ENCODE measurements at regions not wholly inside any gene's neighbourhood (a gene's known extent, or its start where the extent isn't known, plus 50 kb on each side); places are given as distances from the start of the nearest gene placed in this dataset.

DNA sequence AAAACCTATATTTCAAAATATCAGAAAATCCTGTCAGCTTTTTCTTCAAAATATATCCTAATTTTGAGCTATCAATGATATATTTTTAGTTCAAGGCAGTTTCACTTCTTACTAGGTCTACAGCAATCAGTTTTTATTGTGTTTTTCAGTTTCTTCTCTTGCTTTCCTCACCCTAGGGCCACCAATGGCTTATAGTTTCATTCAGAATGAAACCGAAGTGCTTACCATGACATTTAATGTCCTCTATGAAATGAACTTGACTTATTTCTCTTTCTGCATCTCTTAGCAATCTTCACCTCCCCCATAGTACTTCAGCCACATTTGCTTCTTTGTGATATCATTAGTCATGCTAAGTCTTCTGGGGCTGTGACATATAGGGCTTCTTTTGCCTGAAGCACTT is 100.3 kb downstream of the ARL5B start:
- H3K36me3 ChIP-seq (ENCODE audit: control insufficient read depth, insufficient read depth, low read length), result no peaks in the 10 kb centered on the region
- DNase-seq (ENCODE audit: low read depth), result no peak
- no peaks in the 10 kb centered on the region for H3K27me3 ChIP-seq (ENCODE audit: control insufficient read depth, insufficient read depth, low read length)
- H3K4me3 ChIP-seq (ENCODE audit: low read depth, low read length), result no peak overlapping the region
- TF ChIP-seq, protein P1, sequence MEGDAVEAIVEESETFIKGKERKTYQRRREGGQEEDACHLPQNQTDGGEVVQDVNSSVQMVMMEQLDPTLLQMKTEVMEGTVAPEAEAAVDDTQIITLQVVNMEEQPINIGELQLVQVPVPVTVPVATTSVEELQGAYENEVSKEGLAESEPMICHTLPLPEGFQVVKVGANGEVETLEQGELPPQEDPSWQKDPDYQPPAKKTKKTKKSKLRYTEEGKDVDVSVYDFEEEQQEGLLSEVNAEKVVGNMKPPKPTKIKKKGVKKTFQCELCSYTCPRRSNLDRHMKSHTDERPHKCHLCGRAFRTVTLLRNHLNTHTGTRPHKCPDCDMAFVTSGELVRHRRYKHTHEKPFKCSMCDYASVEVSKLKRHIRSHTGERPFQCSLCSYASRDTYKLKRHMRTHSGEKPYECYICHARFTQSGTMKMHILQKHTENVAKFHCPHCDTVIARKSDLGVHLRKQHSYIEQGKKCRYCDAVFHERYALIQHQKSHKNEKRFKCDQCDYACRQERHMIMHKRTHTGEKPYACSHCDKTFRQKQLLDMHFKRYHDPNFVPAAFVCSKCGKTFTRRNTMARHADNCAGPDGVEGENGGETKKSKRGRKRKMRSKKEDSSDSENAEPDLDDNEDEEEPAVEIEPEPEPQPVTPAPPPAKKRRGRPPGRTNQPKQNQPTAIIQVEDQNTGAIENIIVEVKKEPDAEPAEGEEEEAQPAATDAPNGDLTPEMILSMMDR (IDR thresholded peaks at IDR 0.05; ENCODE audit: insufficient read depth, low read length, poor library complexity, severe bottlenecking), result no peak

DNA sequence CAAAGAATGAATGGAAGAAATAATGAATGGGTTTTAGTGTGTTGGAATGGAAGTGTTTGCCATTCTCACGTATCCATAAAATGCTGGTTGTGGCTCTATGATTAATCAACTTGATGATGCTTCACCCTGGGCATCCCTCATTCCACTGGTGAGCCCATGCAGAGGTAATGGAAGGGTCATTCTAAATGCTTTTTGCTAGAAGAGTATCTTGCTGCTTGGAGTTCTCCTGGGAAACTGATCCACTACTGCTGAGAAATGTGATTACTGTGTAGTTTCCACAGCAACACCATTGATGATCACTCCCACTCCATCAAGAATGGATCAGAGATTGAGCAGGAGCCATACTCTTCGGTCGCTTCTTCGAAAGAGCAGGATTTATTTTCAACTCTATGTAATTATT is 101.6 kb downstream of the ARL5B start:
- no peaks in the 10 kb centered on the region for H3K36me3 ChIP-seq (ENCODE audit: control insufficient read depth, insufficient read depth, low read length)
- DNase-seq (ENCODE audit: low read depth), result no peak
- TF ChIP-seq, protein P1 (IDR thresholded peaks at IDR 0.05; ENCODE audit: insufficient read depth, low read length, poor library complexity, severe bottlenecking), result no peak
- H3K4me3 ChIP-seq (ENCODE audit: low read depth, low read length), result no peak overlapping the region
- no peaks in the 10 kb centered on the region for H3K27me3 ChIP-seq (ENCODE audit: control insufficient read depth, insufficient read depth, low read length)

DNA sequence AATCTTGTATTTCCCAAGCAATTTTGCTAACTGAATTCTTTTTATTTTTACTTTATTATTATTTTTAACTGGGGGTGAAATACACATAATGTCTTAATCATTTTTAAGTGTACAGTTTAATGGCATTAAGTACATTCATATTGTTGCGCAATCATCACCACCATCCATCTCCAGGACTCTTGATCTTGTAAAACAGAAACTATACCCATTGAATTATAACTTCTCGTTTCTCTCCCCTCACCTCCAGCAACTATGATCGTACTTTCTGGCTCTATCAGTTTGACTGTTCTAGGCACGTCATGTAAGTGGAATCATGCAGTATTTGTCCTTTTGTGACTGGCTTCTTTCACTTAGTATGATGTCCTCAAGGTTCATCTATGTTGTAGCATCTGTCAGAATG is 108.8 kb downstream of the ARL5B start:
- Histone ChIP-seq H3K4me3 (ENCODE audit: low read depth, low read length) (no peak overlapping the region), H3K36me3 (ENCODE audit: control insufficient read depth, insufficient read depth, low read length) (no peaks in the 10 kb centered on the region), H3K27me3 (ENCODE audit: control insufficient read depth, insufficient read depth, low read length) (no peaks in the 10 kb centered on the region)
- DNase-seq (ENCODE audit: low read depth), result no peak
- TF ChIP-seq, protein P1 (IDR thresholded peaks at IDR 0.05; ENCODE audit: insufficient read depth, low read length, poor library complexity, severe bottlenecking), result no peak

DNA sequence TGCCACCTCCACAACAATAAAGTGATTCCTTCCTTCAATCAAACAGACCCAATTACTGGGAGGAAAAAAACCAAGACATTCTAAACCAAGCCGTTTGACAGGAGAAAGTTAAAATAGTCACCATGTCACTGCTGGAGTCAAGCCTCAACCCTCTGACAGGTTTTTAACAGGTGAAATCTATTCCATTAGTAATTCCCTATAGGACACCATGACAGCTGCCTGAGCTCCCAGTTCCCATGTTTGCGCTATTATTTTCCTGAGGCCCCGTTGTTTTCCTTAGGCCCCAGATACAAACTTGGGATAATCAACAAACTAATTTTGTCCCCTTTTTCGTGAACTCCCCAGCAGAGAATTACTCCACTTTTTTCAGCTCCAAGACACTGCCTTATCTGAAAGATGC is 113.9 kb downstream of the ARL5B start:
- no peaks in the 10 kb centered on the region for H3K27me3 ChIP-seq (ENCODE audit: control insufficient read depth, insufficient read depth, low read length)
- TF ChIP-seq, protein P1 (IDR thresholded peaks at IDR 0.05; ENCODE audit: insufficient read depth, low read length, poor library complexity, severe bottlenecking), result no peak
- H3K4me3 ChIP-seq (ENCODE audit: low read depth, low read length), result no peak overlapping the region
- no peaks in the 10 kb centered on the region for H3K36me3 ChIP-seq (ENCODE audit: control insufficient read depth, insufficient read depth, low read length)
- DNase-seq (ENCODE audit: low read depth), result no peak

DNA sequence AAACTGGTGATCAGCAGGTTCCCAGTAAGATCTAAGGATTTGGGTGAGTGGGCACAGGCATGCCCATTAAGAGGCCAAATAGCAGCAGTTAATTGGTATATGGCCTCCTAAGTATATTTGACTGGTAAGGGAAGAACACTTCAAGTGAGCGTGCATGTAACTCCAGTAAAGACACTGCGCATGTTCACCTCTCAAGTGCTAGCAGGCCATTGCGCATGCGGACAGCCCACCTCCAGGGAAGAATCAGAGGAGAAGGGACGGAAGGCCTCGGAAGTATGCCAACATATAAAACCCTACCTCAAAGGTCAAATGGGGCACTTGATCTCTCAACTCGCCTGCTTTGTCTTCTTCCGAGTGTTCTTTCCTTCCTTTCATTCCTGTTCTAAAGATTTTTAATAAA is 118.0 kb downstream of the ARL5B start:
- no peaks in the 10 kb centered on the region for H3K27me3 ChIP-seq (ENCODE audit: control insufficient read depth, insufficient read depth, low read length)
- TF ChIP-seq, protein P1 (IDR thresholded peaks at IDR 0.05; ENCODE audit: insufficient read depth, low read length, poor library complexity, severe bottlenecking), result no peak
- H3K36me3 ChIP-seq (ENCODE audit: control insufficient read depth, insufficient read depth, low read length), result no peaks in the 10 kb centered on the region
- H3K4me3 ChIP-seq (ENCODE audit: low read depth, low read length), result no peak overlapping the region
- no peak for DNase-seq (ENCODE audit: low read depth)

DNA sequence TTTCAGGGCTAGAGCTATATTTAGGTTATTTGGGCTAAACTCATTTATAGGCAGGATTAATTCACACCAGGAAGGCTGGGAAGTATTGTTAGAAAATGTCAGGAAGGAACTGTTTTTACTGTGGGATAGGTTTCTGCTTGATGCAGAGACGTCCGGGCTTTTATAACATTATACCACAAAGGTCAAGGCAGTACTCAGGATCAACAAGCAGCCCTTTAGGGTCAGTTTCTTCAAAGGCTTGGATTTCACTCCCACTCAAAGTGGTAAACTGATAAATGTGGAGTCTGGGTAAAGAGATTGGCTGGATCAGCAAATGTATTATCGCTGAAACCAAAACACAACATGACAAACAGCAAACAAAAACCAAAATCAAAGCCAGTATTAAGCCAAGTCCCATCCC is 127.2 kb downstream of the ARL5B start:
- TF ChIP-seq, protein P1 (IDR thresholded peaks at IDR 0.05; ENCODE audit: insufficient read depth, low read length, poor library complexity, severe bottlenecking), result no peak
- no peak overlapping the region for H3K4me3 ChIP-seq (ENCODE audit: low read depth, low read length)
- DNase-seq (ENCODE audit: low read depth), result no peak
- no peaks in the 10 kb centered on the region for H3K27me3 ChIP-seq (ENCODE audit: control insufficient read depth, insufficient read depth, low read length)
- H3K36me3 ChIP-seq (ENCODE audit: control insufficient read depth, insufficient read depth, low read length), result no peaks in the 10 kb centered on the region
